ENCODE measurements at regions not wholly inside any gene's neighbourhood (a gene's known extent, or its start where the extent isn't known, plus 50 kb on each side); places are given as distances from the start of the nearest gene placed in this dataset.

DNA sequence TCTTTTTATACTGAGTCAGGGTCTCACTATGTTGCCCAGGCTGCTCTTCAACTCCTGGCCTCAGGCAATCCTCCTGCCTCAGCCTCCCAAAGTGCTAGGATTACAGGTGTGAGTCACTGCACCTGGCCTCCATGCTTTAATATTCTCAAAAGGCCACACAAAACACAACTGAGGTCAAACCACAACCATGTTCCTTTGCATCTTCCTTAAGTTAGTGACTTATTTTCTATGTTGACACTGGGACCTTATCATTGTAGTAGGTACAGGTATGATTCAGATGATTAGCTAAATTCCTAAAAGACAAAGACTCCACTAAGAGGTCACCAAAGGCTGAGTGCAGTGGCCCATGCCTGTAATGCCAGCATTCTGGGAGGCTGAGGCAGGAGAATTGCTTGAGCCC lies 131.9 kb upstream of the ATP1B1 start:
- H3K27ac Mint-ChIP-seq: no peak overlapping the region
- H3K4me1 Mint-ChIP-seq: no peaks in the 10 kb centered on the region
- H3K27me3 Mint-ChIP-seq: peaks cover 5% of the 10 kb centered on the region
- DNase-seq (no peak), ATAC-seq (no peak)
- H3K9me3 ChIP-seq (ENCODE audit: control insufficient read depth, low read length, poor library complexity, severe bottlenecking): no peaks in the 10 kb centered on the region
- H3K36me3 Mint-ChIP-seq (ENCODE audit: low read depth): no peaks in the 10 kb centered on the region
- no peak overlapping the region for H3K4me3 Mint-ChIP-seq

DNA sequence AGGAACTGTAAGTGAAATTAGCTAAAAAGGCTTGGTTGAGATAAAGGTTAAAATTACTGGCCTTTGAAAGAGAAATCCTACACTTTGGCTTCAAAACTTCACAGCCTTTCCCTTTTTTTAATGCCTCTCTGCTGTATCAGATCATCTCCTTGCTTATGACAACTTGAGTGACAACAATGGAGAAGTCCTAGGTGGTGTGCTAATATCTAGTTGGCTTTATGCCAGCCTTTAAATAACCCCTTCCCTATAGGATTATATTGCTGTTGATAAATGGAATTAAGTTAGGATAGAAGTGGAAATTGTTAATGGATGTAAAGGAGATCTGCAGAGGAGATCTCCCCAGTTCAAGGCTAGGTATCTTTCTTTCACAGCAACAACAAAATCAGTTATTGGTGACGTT lies 130.2 kb upstream of the ATP1B1 start:
- H3K9me3 ChIP-seq (ENCODE audit: control insufficient read depth, low read length, poor library complexity, severe bottlenecking): no peaks in the 10 kb centered on the region
- DNase-seq (no peak), ATAC-seq (no peak)
- H3K4me1 Mint-ChIP-seq: no peaks in the 10 kb centered on the region
- H3K4me3 Mint-ChIP-seq: no peak overlapping the region
- H3K36me3 Mint-ChIP-seq (ENCODE audit: low read depth): no peaks in the 10 kb centered on the region
- no peaks in the 10 kb centered on the region for H3K27me3 Mint-ChIP-seq
- no peak overlapping the region for H3K27ac Mint-ChIP-seq

DNA sequence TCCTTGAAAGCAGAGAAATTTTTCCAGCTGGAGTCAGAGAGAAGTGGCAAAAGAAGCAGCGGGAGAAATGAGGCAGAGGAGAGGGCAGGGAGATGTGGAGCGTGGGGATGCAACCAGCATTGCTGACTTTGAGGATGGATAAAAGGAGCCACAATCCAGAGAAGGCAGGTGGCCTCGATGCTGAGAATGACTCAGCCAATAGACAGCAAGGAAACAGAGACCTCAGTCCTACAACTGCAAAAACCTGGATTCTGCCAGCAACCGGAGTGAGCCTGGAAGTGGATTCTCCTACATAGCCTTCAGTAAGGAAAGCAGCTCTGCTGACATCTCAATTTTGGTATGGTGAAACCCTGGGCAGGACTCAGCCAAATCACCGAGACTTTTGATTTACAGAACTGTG lies 128.9 kb upstream of the ATP1B1 start:
- Mint-ChIP-seq H3K27me3 (no peaks in the 10 kb centered on the region), H3K4me1 (no peaks in the 10 kb centered on the region), H3K27ac (no peak overlapping the region), H3K36me3 (ENCODE audit: low read depth) (no peaks in the 10 kb centered on the region), H3K4me3 (no peak overlapping the region)
- no peak for ATAC-seq
- no peaks in the 10 kb centered on the region for H3K9me3 ChIP-seq (ENCODE audit: control insufficient read depth, low read length, poor library complexity, severe bottlenecking)
- no peak for DNase-seq

DNA sequence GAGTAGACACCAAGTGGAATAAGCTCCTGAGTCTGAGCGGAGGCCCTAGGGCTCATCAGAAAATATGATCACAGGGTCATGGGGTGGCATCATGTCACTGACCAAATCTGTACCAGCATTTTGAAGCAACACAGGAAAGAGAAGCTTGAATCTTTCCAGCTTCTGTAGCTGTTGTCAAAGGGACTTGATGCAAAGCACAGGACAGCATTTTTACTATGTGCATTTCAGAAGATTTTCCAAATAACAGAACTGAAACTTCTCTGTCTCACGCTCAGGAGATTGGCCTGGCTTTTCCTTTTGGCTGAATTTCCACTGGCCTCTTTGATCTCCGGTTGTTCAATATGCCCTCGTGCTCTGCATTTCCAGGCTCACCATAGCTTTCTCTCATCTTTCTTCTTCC lies 127.2 kb upstream of the ATP1B1 start:
- H3K27ac Mint-ChIP-seq: no peak overlapping the region
- H3K9me3 ChIP-seq (ENCODE audit: control insufficient read depth, low read length, poor library complexity, severe bottlenecking): no peaks in the 10 kb centered on the region
- no peaks in the 10 kb centered on the region for H3K4me1 Mint-ChIP-seq
- H3K4me3 Mint-ChIP-seq: no peak overlapping the region
- H3K27me3 Mint-ChIP-seq: no peaks in the 10 kb centered on the region
- ATAC-seq (no peak), DNase-seq (no peak)
- no peaks in the 10 kb centered on the region for H3K36me3 Mint-ChIP-seq (ENCODE audit: low read depth)

DNA sequence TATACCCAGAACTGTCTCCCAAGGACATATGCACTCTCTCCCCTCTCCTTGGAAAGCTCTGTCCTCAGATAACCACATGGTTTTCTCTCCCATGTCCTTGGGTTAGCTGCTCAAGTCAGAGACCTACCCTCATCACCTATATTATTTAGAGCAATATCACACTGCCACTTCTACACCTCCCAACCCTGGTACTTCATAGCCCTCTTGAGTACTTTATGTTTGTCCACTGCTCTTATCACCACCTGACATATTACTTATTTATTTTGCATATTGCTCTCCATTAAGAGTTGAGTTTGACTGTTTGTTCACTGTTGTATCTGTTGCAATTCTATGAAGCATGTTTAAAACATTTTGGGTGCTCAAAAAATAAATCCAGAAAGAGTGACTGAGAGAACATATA lies 126.3 kb upstream of the ATP1B1 start:
- Mint-ChIP-seq H3K27me3 (no peaks in the 10 kb centered on the region), H3K27ac (no peak overlapping the region)

DNA sequence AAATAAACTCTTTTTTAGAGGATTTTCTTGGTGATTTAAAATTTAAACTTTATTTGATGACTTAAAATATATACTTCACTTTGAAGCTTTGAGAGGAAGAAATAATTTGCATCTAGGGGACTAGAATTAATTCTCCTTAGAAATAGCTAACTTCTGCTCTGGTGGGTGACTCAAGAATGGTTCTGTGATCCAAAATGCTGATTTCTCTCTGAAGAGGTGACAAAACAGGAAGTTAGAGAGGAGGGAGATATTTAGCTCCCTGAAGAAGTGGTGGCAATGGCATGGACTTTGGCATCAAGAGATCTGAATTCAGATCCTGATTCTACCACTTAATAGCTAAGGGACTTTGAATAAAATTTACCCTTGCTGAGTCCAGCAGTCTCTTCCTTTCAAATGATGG lies 125.8 kb upstream of the ATP1B1 start:
- H3K4me1 Mint-ChIP-seq: no peaks in the 10 kb centered on the region
- H3K4me3 Mint-ChIP-seq: no peak overlapping the region
- H3K27me3 Mint-ChIP-seq: no peaks in the 10 kb centered on the region
- no peaks in the 10 kb centered on the region for H3K36me3 Mint-ChIP-seq (ENCODE audit: low read depth)
- no peak overlapping the region for H3K27ac Mint-ChIP-seq
- no peaks in the 10 kb centered on the region for H3K9me3 ChIP-seq (ENCODE audit: control insufficient read depth, low read length, poor library complexity, severe bottlenecking)
- DNase-seq: no peak
- ATAC-seq: no peak

More for the DNA sequence above, 126.3 kb upstream of the ATP1B1 start:
- ATAC-seq (no peak), DNase-seq (no peak)
- H3K9me3 ChIP-seq (ENCODE audit: control insufficient read depth, low read length, poor library complexity, severe bottlenecking): no peaks in the 10 kb centered on the region
- Mint-ChIP-seq H3K4me1 (no peaks in the 10 kb centered on the region), H3K36me3 (ENCODE audit: low read depth) (no peaks in the 10 kb centered on the region), H3K4me3 (no peak overlapping the region)

DNA sequence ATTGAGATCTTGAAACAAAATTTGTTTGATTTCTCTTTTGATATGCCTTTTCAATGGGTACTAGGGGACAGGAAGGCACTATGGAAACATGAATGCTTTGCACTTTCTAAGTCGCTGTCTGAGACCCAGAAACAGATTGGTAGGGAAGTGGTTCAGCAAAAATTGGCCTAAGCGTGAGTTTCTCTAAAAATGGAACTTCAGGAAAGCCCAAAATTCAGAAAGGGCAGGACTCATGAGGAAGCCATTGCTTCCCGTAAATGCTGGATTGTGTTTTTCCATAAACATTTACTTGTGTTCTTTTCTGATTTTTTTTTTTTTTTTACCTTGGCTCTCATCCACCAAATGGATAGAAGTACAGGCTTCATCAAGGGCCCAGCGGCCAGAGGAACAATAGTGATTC lies 123.7 kb upstream of the ATP1B1 start:
- H3K9me3 ChIP-seq (ENCODE audit: control insufficient read depth, low read length, poor library complexity, severe bottlenecking): no peaks in the 10 kb centered on the region
- Mint-ChIP-seq H3K27me3 (peaks cover 18% of the 10 kb centered on the region), H3K4me1 (no peaks in the 10 kb centered on the region), H3K4me3 (no peak overlapping the region), H3K36me3 (ENCODE audit: low read depth) (peaks cover 3% of the 10 kb centered on the region), H3K27ac (no peak overlapping the region)
- ATAC-seq (no peak), DNase-seq (no peak)

DNA sequence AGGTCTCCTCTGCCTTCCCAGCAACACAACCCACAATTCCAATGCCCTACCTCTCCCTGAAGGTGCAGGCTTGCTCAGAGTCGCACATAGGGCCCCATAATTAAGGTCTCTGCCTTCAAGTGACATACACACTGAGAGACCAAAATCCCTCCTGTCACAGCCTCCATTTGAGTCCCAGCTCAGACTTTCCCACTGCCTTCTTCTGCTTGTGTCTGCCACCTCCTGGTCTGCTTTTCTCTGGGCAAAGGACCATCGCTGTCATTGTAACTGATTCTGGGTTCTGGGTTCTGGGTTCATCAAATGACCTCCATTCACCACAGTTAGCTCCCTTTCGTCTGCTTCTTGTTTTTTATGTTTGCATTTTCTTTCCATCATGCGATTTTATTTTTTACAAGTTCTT lies 119.2 kb upstream of the ATP1B1 start:
- Mint-ChIP-seq H3K27me3 (peaks cover 25% of the 10 kb centered on the region), H3K36me3 (ENCODE audit: low read depth) (peaks cover 3% of the 10 kb centered on the region), H3K27ac (no peak overlapping the region), H3K4me3 (no peak overlapping the region), H3K4me1 (peaks cover 7% of the 10 kb centered on the region)
- ATAC-seq: no peak
- no peak for DNase-seq
- no peaks in the 10 kb centered on the region for H3K9me3 ChIP-seq (ENCODE audit: control insufficient read depth, low read length, poor library complexity, severe bottlenecking)

DNA sequence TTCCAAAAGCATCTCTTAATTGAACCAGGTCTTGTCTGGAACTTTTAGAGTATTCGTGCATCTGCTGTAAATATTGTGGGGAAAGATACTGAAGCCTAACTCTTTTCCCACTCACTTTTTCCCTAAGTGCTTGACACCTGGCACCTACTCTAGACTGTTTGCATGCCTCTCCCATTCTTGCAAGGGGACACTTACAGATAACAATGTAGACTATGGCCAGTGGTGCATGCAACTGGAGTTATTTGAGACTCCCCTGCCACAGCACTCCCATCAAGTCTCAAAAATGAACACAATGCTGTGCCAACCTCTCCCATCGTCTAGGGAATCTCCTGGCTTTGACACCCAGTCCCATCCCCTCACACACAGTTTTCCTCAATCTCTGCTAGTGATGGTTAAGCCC lies 118.6 kb upstream of the ATP1B1 start:
- no peaks in the 10 kb centered on the region for H3K9me3 ChIP-seq (ENCODE audit: control insufficient read depth, low read length, poor library complexity, severe bottlenecking)
- H3K27ac Mint-ChIP-seq: no peak overlapping the region
- ATAC-seq (no peak), DNase-seq (no peak)
- peaks cover 25% of the 10 kb centered on the region for H3K27me3 Mint-ChIP-seq
- H3K36me3 Mint-ChIP-seq (ENCODE audit: low read depth): peaks cover 3% of the 10 kb centered on the region
- peaks cover 7% of the 10 kb centered on the region for H3K4me1 Mint-ChIP-seq
- no peak overlapping the region for H3K4me3 Mint-ChIP-seq

DNA sequence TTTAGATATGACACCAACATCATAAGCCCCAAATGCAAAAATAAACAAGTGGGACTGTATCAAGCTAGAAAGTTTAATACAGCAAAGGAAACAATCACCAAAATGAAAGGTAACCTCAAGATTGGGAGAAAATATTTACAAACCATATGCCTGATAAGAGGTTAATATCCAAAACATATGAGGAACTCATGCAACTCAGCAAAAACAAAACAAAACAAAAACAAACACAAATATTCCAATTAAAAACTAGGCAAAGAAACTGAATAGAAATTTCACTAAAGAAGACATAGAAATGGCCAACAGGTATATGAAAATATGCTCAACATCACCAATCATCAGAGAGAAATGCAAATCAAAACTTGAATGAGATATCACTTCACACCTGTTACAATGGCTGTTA lies 116.5 kb upstream of the ATP1B1 start:
- Mint-ChIP-seq H3K27ac (no peak overlapping the region), H3K27me3 (peaks cover 25% of the 10 kb centered on the region), H3K4me3 (no peak overlapping the region), H3K4me1 (peaks cover 7% of the 10 kb centered on the region), H3K36me3 (ENCODE audit: low read depth) (peaks cover 3% of the 10 kb centered on the region)
- ATAC-seq (no peak), DNase-seq (no peak)
- no peaks in the 10 kb centered on the region for H3K9me3 ChIP-seq (ENCODE audit: control insufficient read depth, low read length, poor library complexity, severe bottlenecking)

DNA sequence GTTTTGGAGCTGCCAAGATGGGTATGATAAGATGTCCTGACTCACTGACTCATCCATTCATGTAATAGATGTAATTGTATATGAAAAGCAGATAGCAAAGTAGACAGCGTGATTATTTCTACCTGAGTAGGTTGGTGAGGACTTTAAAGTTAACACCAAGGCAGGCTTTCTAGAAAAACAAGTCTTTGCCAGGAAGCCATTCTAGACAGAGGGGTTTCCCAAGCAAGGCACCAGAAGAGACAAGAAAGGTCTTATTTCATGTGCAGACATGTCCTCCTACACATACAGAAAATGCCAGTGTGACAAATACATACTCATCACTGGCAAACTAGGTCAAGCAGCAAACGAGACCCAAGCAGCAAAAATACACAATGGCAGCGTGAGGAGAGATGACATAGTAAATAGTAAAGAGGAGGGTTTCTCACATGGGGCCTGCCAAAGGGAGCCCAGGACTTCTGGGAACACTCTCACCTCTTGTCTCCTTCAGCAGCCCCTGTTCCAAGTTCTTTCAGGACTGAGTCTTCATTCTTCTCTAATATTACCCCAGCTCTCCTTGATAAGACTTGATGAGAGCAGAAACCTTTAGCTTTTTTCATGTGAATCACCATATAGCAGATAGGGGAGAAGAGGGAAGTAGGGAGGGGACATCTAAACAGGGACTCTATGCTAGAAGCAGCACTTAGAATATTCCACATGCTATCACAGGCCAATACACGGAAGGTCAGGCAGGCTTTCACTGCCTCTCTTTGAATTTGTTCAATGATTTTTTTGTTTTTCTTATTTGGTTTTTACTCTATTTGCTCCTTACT lies 114.6 kb upstream of the ATP1B1 start:
- DNase-seq (no peak), ATAC-seq (peak; percentile 70)
- H3K27me3 Mint-ChIP-seq: peaks cover 16% of the 10 kb centered on the region
- H3K27ac Mint-ChIP-seq: peak overlapping the region; percentile 32
- H3K9me3 ChIP-seq (ENCODE audit: control insufficient read depth, low read length, poor library complexity, severe bottlenecking): no peaks in the 10 kb centered on the region
- peaks cover 3% of the 10 kb centered on the region for H3K36me3 Mint-ChIP-seq (ENCODE audit: low read depth)
- peaks cover 7% of the 10 kb centered on the region for H3K4me1 Mint-ChIP-seq
- H3K4me3 Mint-ChIP-seq: no peak overlapping the region

DNA sequence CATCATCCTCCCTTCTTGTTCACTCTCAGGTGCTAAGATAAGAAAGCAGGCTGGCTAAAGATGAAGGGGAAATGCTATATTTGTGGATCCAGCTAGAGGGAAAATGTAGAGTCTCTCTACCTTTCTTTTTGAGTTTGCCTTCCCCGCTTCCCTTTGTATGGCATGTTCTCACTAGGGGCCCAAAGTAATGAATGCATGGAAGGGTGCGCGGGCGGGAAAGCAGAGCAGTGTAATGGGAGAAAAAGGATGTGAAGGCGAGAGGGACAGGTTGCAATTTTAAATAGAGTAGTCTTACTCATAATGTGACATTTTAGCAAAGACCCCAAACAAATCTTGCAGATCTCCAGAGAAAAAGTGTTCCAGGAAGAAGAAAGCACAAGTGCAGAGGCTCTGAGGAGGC lies 105.1 kb upstream of the ATP1B1 start:
- DNase-seq: no peak
- no peaks in the 10 kb centered on the region for H3K36me3 Mint-ChIP-seq (ENCODE audit: low read depth)
- H3K27me3 Mint-ChIP-seq: peaks cover 6% of the 10 kb centered on the region
- H3K4me1 Mint-ChIP-seq: no peaks in the 10 kb centered on the region
- no peaks in the 10 kb centered on the region for H3K9me3 ChIP-seq (ENCODE audit: control insufficient read depth, low read length, poor library complexity, severe bottlenecking)
- no peak for ATAC-seq
- no peak overlapping the region for H3K4me3 Mint-ChIP-seq
- H3K27ac Mint-ChIP-seq: no peak overlapping the region

DNA sequence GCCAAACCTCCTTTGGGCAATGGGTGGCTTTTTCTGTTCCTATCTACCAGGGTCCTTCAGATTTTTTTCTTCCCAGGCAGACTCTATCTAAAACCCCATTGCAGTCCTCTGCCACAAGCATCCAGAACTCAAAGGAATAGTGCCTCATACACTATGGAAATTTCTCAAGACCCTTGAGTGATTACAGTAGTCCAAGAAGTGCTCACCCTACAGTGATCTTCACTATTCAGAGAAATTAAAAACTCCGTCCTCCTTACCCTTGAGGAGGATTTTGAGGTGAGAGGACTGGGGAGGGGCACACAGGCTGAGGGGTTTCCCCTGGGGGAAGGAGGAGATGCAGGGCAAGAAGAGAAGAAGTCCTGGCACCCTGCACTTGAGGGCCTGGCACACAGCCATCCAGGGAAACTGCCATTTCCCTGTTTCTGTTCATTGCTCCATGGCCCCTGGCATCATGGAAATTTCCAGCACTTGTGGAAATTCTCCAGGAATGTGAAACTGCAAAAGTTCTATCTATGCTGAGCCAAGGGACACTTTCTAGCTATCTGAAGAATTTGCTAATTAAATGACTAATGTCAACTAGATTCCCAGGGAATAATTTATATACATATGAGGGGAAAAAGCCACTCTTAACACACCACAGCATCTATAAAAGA lies 102.5 kb upstream of the ATP1B1 start:
- Mint-ChIP-seq H3K4me3 (no peak overlapping the region), H3K27ac (no peak overlapping the region), H3K4me1 (no peaks in the 10 kb centered on the region), H3K36me3 (ENCODE audit: low read depth) (no peaks in the 10 kb centered on the region), H3K27me3 (no peaks in the 10 kb centered on the region)
- ATAC-seq (no peak), DNase-seq (no peak)
- no peaks in the 10 kb centered on the region for H3K9me3 ChIP-seq (ENCODE audit: control insufficient read depth, low read length, poor library complexity, severe bottlenecking)

DNA sequence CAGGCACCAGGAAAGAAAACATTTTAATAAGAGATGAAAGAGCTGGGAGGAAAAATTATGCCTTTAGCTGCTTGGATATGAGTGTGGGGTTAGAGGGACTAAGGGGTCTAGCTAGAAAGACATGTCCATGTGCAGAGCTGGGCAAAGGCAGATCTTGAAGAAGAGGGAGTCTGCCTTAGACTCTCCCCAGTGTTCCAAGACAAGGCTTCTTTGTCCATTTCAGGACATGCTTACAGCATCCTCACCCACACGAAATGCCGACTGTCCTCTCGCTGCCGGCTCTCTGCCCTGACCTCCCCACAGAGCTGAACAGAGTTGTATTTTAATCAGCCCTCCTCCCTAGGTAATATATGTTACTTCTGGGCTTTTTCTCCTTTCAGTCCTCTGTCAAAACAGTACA lies 100.7 kb upstream of the ATP1B1 start:
- no peaks in the 10 kb centered on the region for H3K36me3 Mint-ChIP-seq (ENCODE audit: low read depth)
- DNase-seq: no peak
- no peaks in the 10 kb centered on the region for H3K27me3 Mint-ChIP-seq
- ATAC-seq: no peak
- no peak overlapping the region for H3K27ac Mint-ChIP-seq
- no peaks in the 10 kb centered on the region for H3K9me3 ChIP-seq (ENCODE audit: control insufficient read depth, low read length, poor library complexity, severe bottlenecking)
- H3K4me3 Mint-ChIP-seq: no peak overlapping the region
- H3K4me1 Mint-ChIP-seq: no peaks in the 10 kb centered on the region
